Activated T-cell treated with anti-CD3 and anti-CD28 coated beads, Interleukin-2, amount 50 U/mL, for 72 hours (primary cell): ENCODE measurements at regions not wholly inside any gene's neighbourhood (a gene's known extent, or its start where the extent isn't known, plus 50 kb on each side); places are given as distances from the start of the nearest gene placed in this dataset.

Experiments
- ATAC-seq, 2 donors: fragments of 150-1000 bp; cut with Tn5 transposase; replicated peaks in 1 of 2; 2 replicates each; pipeline ENCODE4 v1.10.0; 2021; ENCODE audit warnings: moderate library complexity in 2 of 2, mild to moderate bottlenecking in 1 of 2
- DNase-seq, 2 donors: peaks; one replicate each; pipeline ENCODE4 v3.0.0; 2021 to 2022; ENCODE audit warnings: mixed read lengths in 1 of 2
- H3K27ac Mint-ChIP-seq: one replicate; pipeline ENCODE4 v1.8.0; 2022; ENCODE audit warnings: mild to moderate bottlenecking, moderate library complexity, mixed read lengths
- H3K27me3 Mint-ChIP-seq: one replicate; pipeline ENCODE4 v1.8.0; 2022; ENCODE audit warnings: low read depth, mixed read lengths
- H3K36me3 Mint-ChIP-seq, 2 donors: one replicate each; pipeline ENCODE4 v1.8.0; 2022; ENCODE audit warnings: mixed read lengths in 2 of 2, mild to moderate bottlenecking in 1 of 2; ENCODE audit not compliant: insufficient read depth in 2 of 2
- H3K4me1 Mint-ChIP-seq: one replicate; pipeline ENCODE4 v1.8.0; 2022; ENCODE audit warnings: low read depth, mixed read lengths
- H3K4me3 Mint-ChIP-seq, 2 donors: one replicate each; pipeline ENCODE4 v1.8.0; 2022; ENCODE audit warnings: mild to moderate bottlenecking in 2 of 2, mixed read lengths in 2 of 2, moderate library complexity in 2 of 2
- H3K9me3 Mint-ChIP-seq, 2 donors: one replicate each; pipeline ENCODE4 v1.8.0; 2022; ENCODE audit warnings: mixed read lengths in 2 of 2

- no peak for DNase-seq
- Mint-ChIP-seq H3K27me3 (no peaks in the 10 kb centered on the region), H3K36me3 (no peaks in the 10 kb centered on the region), H3K4me3 (no peak overlapping the region), H3K27ac (no peak overlapping the region), H3K4me1 (no peaks in the 10 kb centered on the region), H3K9me3 (peaks cover 0 to 4% of the 10 kb centered on the region in 2 donors)
- no peak for ATAC-seq
Observed at GRCh38 chr4:60019946-60020345, 1180.2 kb upstream of the ADGRL3 start.

GRCh38 chr4:60020389-60020788 is 1179.7 kb upstream of the ADGRL3 start:
- no peak for ATAC-seq

GRCh38 chr4:60033826-60034225 is 1166.3 kb upstream of the ADGRL3 start:
- Mint-ChIP-seq H3K4me1 (no peaks in the 10 kb centered on the region), H3K36me3 (no peaks in the 10 kb centered on the region), H3K9me3 (peaks cover 2 to 5% of the 10 kb centered on the region in 2 donors), H3K4me3 (no peak overlapping the region), H3K27ac (no peak overlapping the region), H3K27me3 (no peaks in the 10 kb centered on the region)
- ATAC-seq (no peak), DNase-seq (no peak)

More at GRCh38 chr4:60020389-60020788, 1179.7 kb upstream of the ADGRL3 start:
- DNase-seq = no peak
- Mint-ChIP-seq H3K36me3 (no peaks in the 10 kb centered on the region), H3K4me1 (no peaks in the 10 kb centered on the region), H3K27ac (no peak overlapping the region), H3K4me3 (no peak overlapping the region), H3K27me3 (no peaks in the 10 kb centered on the region), H3K9me3 (peaks cover under 1 to 4% of the 10 kb centered on the region in 2 donors)

- no peaks in the 10 kb centered on the region for H3K27me3 Mint-ChIP-seq
- no peak for ATAC-seq
- peaks cover 2 to 5% of the 10 kb centered on the region in 2 donors for H3K9me3 Mint-ChIP-seq
- no peak overlapping the region for H3K27ac Mint-ChIP-seq
- H3K36me3 Mint-ChIP-seq = no peaks in the 10 kb centered on the region
- no peaks in the 10 kb centered on the region for H3K4me1 Mint-ChIP-seq
- H3K4me3 Mint-ChIP-seq = no peak overlapping the region
- DNase-seq = no peak
Observed at GRCh38 chr4:60034361-60034760, 1165.8 kb upstream of the ADGRL3 start.

- DNase-seq = no peak
- Mint-ChIP-seq H3K9me3 (peaks cover 0 to 5% of the 10 kb centered on the region in 2 donors), H3K27me3 (no peaks in the 10 kb centered on the region), H3K4me1 (no peaks in the 10 kb centered on the region), H3K36me3 (no peaks in the 10 kb centered on the region), H3K4me3 (no peak overlapping the region), H3K27ac (no peak overlapping the region)
- ATAC-seq = no peak
Observed at GRCh38 chr4:60039908-60040307, 1160.2 kb upstream of the ADGRL3 start.

GRCh38 chr4:60042231-60042652 is 1157.9 kb upstream of the ADGRL3 start:
- H3K27ac Mint-ChIP-seq = no peak overlapping the region
- H3K4me3 Mint-ChIP-seq = no peak overlapping the region
- no peaks in the 10 kb centered on the region for H3K36me3 Mint-ChIP-seq
- DNase-seq (no peak), ATAC-seq (no peak)
- H3K9me3 Mint-ChIP-seq = peaks cover 0 to 5% of the 10 kb centered on the region in 2 donors
- no peaks in the 10 kb centered on the region for H3K27me3 Mint-ChIP-seq
- no peaks in the 10 kb centered on the region for H3K4me1 Mint-ChIP-seq

- ATAC-seq = no peak
- no peak overlapping the region for H3K4me3 Mint-ChIP-seq
- no peak overlapping the region for H3K27ac Mint-ChIP-seq
- H3K4me1 Mint-ChIP-seq = no peaks in the 10 kb centered on the region
- no peaks in the 10 kb centered on the region for H3K27me3 Mint-ChIP-seq
- no peak for DNase-seq
- no peaks in the 10 kb centered on the region for H3K36me3 Mint-ChIP-seq
- H3K9me3 Mint-ChIP-seq = peaks cover 0 to 5% of the 10 kb centered on the region in 2 donors
Observed at GRCh38 chr4:60042941-60043340, 1157.2 kb upstream of the ADGRL3 start.

GRCh38 chr4:60078984-60079383 is 1121.1 kb upstream of the ADGRL3 start:
- ATAC-seq = no peak

GRCh38 chr4:60081839-60082238 is 1118.3 kb upstream of the ADGRL3 start:
- ATAC-seq (no peak), DNase-seq (no peak)
- H3K36me3 Mint-ChIP-seq = no peaks in the 10 kb centered on the region
- H3K4me1 Mint-ChIP-seq = no peaks in the 10 kb centered on the region
- H3K27ac Mint-ChIP-seq = no peak overlapping the region
- H3K4me3 Mint-ChIP-seq = no peak overlapping the region
- no peaks in the 10 kb centered on the region for H3K27me3 Mint-ChIP-seq
- peaks cover 17 to 22% of the 10 kb centered on the region in 2 donors for H3K9me3 Mint-ChIP-seq

More at GRCh38 chr4:60078984-60079383, 1121.1 kb upstream of the ADGRL3 start:
- H3K36me3 Mint-ChIP-seq = no peaks in the 10 kb centered on the region
- no peaks in the 10 kb centered on the region for H3K4me1 Mint-ChIP-seq
- H3K27me3 Mint-ChIP-seq = no peaks in the 10 kb centered on the region
- no peak overlapping the region for H3K4me3 Mint-ChIP-seq
- no peak overlapping the region for H3K27ac Mint-ChIP-seq
- H3K9me3 Mint-ChIP-seq = peaks cover 6 to 19% of the 10 kb centered on the region in 2 donors
- no peak for DNase-seq

GRCh38 chr4:60088807-60089486 is 1111.2 kb upstream of the ADGRL3 start:
- H3K36me3 Mint-ChIP-seq = no peaks in the 10 kb centered on the region
- H3K27ac Mint-ChIP-seq = no peak overlapping the region
- ATAC-seq (no peak), DNase-seq (no peak)
- no peaks in the 10 kb centered on the region for H3K27me3 Mint-ChIP-seq
- H3K9me3 Mint-ChIP-seq = peaks cover 9 to 11% of the 10 kb centered on the region in 2 donors
- no peaks in the 10 kb centered on the region for H3K4me1 Mint-ChIP-seq
- H3K4me3 Mint-ChIP-seq = no peak overlapping the region

GRCh38 chr4:60089546-60090273 is 1110.4 kb upstream of the ADGRL3 start:
- no peak for ATAC-seq
- Mint-ChIP-seq H3K9me3 (peaks cover 6 to 9% of the 10 kb centered on the region in 2 donors), H3K27me3 (no peaks in the 10 kb centered on the region), H3K4me3 (no peak overlapping the region), H3K36me3 (no peaks in the 10 kb centered on the region), H3K27ac (no peak overlapping the region), H3K4me1 (no peaks in the 10 kb centered on the region)
- DNase-seq = no peak

GRCh38 chr4:60096676-60097075 is 1103.5 kb upstream of the ADGRL3 start:
- H3K4me3 Mint-ChIP-seq = no peak overlapping the region
- DNase-seq = no peak
- peaks cover 0 to 2% of the 10 kb centered on the region in 2 donors for H3K9me3 Mint-ChIP-seq
- no peak for ATAC-seq
- no peaks in the 10 kb centered on the region for H3K4me1 Mint-ChIP-seq
- H3K27me3 Mint-ChIP-seq = no peaks in the 10 kb centered on the region
- no peaks in the 10 kb centered on the region for H3K36me3 Mint-ChIP-seq
- no peak overlapping the region for H3K27ac Mint-ChIP-seq

GRCh38 chr4:60116592-60116991 is 1083.5 kb upstream of the ADGRL3 start:
- DNase-seq (no peak), ATAC-seq (no peak)
- no peak overlapping the region for H3K27ac Mint-ChIP-seq
- no peak overlapping the region for H3K4me3 Mint-ChIP-seq
- H3K9me3 Mint-ChIP-seq = peaks cover 4 to 8% of the 10 kb centered on the region in 2 donors
- H3K27me3 Mint-ChIP-seq = no peaks in the 10 kb centered on the region
- no peaks in the 10 kb centered on the region for H3K4me1 Mint-ChIP-seq
- H3K36me3 Mint-ChIP-seq = no peaks in the 10 kb centered on the region
